Astrocyte (in vitro differentiated cells and primary cell): ENCODE measurements at regions not wholly inside any gene's neighbourhood (a gene's known extent, or its start where the extent isn't known, plus 50 kb on each side); places are given as distances from the start of the nearest gene placed in this dataset.
A peak's percentile ranks its signal among the peaks of the same experiment; 100 is the strongest.

Experiments used
- DNase-seq: peaks from one replicate; pipeline ENCODE4 v3.0.0-alpha.2; 2010; ENCODE audit warnings: low read depth
- FAIRE-seq: peaks from 2 replicates; lab custom pipeline; 2011; peaks lifted over from hg19 to GRCh38; lab: Jason Lieb, UNC
- H2AFZ ChIP-seq: 2 replicates; pipeline ENCODE4 v1.6.0; 2012; ENCODE audit warnings: low read depth, low read length, inconsistent platforms
- H3K27ac ChIP-seq: 2 replicates; pipeline ENCODE4 v1.5.1; 2011; ENCODE audit warnings: low read depth, low read length, inconsistent platforms
- H3K27me3 ChIP-seq: 2 replicates; pipeline ENCODE4 v1.6.0; 2011; ENCODE audit warnings: low read length, inconsistent platforms; ENCODE audit not compliant: insufficient read depth
- H3K36me3 ChIP-seq: 2 replicates; pipeline ENCODE4 v1.5.1; 2011; ENCODE audit warnings: low read length, inconsistent platforms; ENCODE audit not compliant: insufficient read depth
- H3K4me1 ChIP-seq: 2 replicates; pipeline ENCODE4 v1.5.1; 2011; ENCODE audit warnings: low read length, inconsistent platforms; ENCODE audit not compliant: insufficient read depth
- H3K4me2 ChIP-seq: 2 replicates; pipeline ENCODE4 v1.6.0; 2012; ENCODE audit warnings: low read length, inconsistent platforms
- H3K4me3 ChIP-seq: 2 replicates; pipeline ENCODE4 v1.5.1; 2011; ENCODE audit warnings: low read depth, mild to moderate bottlenecking, low read length, inconsistent platforms; ENCODE audit not compliant: insufficient read depth
- H3K79me2 ChIP-seq: 2 replicates; pipeline ENCODE4 v1.6.0; 2012; ENCODE audit warnings: mild to moderate bottlenecking, low read length, inconsistent platforms; ENCODE audit not compliant: insufficient read depth
- H3K9ac ChIP-seq: 2 replicates; pipeline ENCODE4 v1.6.0; 2012; ENCODE audit warnings: mild to moderate bottlenecking, low read length, inconsistent platforms
- H3K9me3 ChIP-seq: 2 replicates; pipeline ENCODE4 v1.5.1; 2012; ENCODE audit warnings: low read depth, mild to moderate bottlenecking, low read length, inconsistent platforms; ENCODE audit not compliant: insufficient read depth
- H4K20me1 ChIP-seq: 2 replicates; pipeline ENCODE4 v1.6.0; 2012; ENCODE audit warnings: low read length, inconsistent platforms; ENCODE audit not compliant: insufficient read depth
- H3K27ac Mint-ChIP-seq: one replicate; pipeline ENCODE4 v1.8.0; 2021; ENCODE audit warnings: mild to moderate bottlenecking, mixed read lengths; ENCODE audit not compliant: unreplicated experiment
- H3K27me3 Mint-ChIP-seq: one replicate; pipeline ENCODE4 v1.8.0; 2021; ENCODE audit warnings: low read depth, mixed read lengths; ENCODE audit not compliant: unreplicated experiment
- H3K36me3 Mint-ChIP-seq: one replicate; pipeline ENCODE4 v1.8.0; 2021; ENCODE audit warnings: low read depth, mixed read lengths; ENCODE audit not compliant: unreplicated experiment
- H3K4me1 Mint-ChIP-seq: one replicate; pipeline ENCODE4 v1.8.0; 2021; ENCODE audit warnings: low read depth, mixed read lengths; ENCODE audit not compliant: unreplicated experiment
- H3K4me3 Mint-ChIP-seq: one replicate; pipeline ENCODE4 v1.8.0; 2021; ENCODE audit warnings: mild to moderate bottlenecking, moderate library complexity, mixed read lengths; ENCODE audit not compliant: unreplicated experiment
- H3K9me3 Mint-ChIP-seq: one replicate; pipeline ENCODE4 v1.8.0; 2021; ENCODE audit warnings: mild to moderate bottlenecking, mixed read lengths; ENCODE audit not compliant: unreplicated experiment
- EZH2 ChIP-seq: IDR thresholded peaks from 2 replicates; pipeline ENCODE4 v1.6.1; 2012; ENCODE audit warnings: mild to moderate bottlenecking, low read length, inconsistent platforms; ENCODE audit not compliant: insufficient read depth
- TF ChIP-seq, protein P1 (sequence below): IDR thresholded peaks from 2 replicates; pipeline ENCODE4 v1.5.1; 2011; ENCODE audit warnings: low read depth, mild to moderate bottlenecking, inconsistent platforms, low read length, moderate library complexity; ENCODE audit not compliant: insufficient read depth

DNA sequence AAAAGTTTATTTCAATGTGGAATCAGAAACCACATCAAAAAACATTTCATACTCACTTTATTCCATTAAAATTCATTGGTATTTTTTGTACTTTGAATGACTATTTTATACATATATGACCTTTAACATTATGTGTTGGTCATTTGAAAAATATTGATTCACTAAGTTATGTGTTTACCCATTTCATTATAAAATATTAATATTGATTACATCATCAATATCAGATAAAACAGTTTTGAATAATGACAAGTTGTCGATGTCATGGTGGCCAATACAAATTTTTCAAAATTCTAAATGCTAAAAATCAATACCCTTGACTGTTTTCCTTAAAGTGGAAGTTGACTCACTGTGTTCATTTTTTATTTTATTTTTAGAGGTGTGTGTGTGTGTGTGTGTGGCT lies 239.7 kb upstream of the ROBO1 start:
- Mint-ChIP-seq H3K4me1 (no peaks in the 10 kb centered on the region), H3K27ac (no peak overlapping the region), H3K36me3 (no peaks in the 10 kb centered on the region), H3K27me3 (no peaks in the 10 kb centered on the region), H3K9me3 (no peaks in the 10 kb centered on the region), H3K4me3 (no peak overlapping the region)
- Histone ChIP-seq H3K27me3 (no peaks in the 10 kb centered on the region), H2AFZ (no peak overlapping the region), H3K27ac (no peak overlapping the region), H3K9me3 (no peaks in the 10 kb centered on the region), H3K4me3 (no peak overlapping the region), H3K9ac (no peak overlapping the region), H3K36me3 (no peaks in the 10 kb centered on the region), H3K79me2 (no peaks in the 10 kb centered on the region), H3K4me1 (no peaks in the 10 kb centered on the region), H4K20me1 (no peaks in the 10 kb centered on the region), H3K4me2 (no peak overlapping the region)
- DNase-seq (no peak), FAIRE-seq (no peak)
- TF ChIP-seq, protein P1, sequence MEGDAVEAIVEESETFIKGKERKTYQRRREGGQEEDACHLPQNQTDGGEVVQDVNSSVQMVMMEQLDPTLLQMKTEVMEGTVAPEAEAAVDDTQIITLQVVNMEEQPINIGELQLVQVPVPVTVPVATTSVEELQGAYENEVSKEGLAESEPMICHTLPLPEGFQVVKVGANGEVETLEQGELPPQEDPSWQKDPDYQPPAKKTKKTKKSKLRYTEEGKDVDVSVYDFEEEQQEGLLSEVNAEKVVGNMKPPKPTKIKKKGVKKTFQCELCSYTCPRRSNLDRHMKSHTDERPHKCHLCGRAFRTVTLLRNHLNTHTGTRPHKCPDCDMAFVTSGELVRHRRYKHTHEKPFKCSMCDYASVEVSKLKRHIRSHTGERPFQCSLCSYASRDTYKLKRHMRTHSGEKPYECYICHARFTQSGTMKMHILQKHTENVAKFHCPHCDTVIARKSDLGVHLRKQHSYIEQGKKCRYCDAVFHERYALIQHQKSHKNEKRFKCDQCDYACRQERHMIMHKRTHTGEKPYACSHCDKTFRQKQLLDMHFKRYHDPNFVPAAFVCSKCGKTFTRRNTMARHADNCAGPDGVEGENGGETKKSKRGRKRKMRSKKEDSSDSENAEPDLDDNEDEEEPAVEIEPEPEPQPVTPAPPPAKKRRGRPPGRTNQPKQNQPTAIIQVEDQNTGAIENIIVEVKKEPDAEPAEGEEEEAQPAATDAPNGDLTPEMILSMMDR: no peak
- no peak for TF ChIP-seq EZH2

DNA sequence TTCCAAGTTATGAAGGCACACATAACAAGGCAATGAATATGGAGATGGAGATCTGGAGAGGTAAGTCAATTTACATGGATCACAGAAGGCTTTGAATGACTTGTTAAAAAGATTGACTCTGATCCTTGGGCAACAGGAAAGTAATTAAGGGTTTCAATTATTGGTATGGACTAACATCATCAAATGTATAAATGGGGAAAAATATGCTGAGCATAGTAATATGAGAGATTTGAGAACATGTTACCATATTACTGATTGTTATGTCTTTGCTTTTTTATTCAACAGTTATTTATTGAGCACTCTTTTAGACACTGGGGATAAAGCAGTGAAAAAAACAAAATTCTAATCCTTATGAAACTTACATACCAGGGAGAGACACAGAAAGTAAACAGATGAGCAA lies 238.5 kb upstream of the ROBO1 start:
- no peaks in the 10 kb centered on the region for H3K4me1 ChIP-seq
- no peak overlapping the region for H3K27ac ChIP-seq
- H3K9ac ChIP-seq: no peak overlapping the region
- H3K36me3 ChIP-seq: no peaks in the 10 kb centered on the region
- Mint-ChIP-seq H3K4me1 (no peaks in the 10 kb centered on the region), H3K9me3 (no peaks in the 10 kb centered on the region), H3K36me3 (no peaks in the 10 kb centered on the region), H3K4me3 (no peak overlapping the region), H3K27ac (no peak overlapping the region), H3K27me3 (no peaks in the 10 kb centered on the region)
- FAIRE-seq (no peak), DNase-seq (no peak)
- no peaks in the 10 kb centered on the region for H3K9me3 ChIP-seq
- no peaks in the 10 kb centered on the region for H4K20me1 ChIP-seq
- no peaks in the 10 kb centered on the region for H3K27me3 ChIP-seq
- H3K79me2 ChIP-seq: no peaks in the 10 kb centered on the region
- no peak overlapping the region for H3K4me3 ChIP-seq
- no peak overlapping the region for H3K4me2 ChIP-seq
- H2AFZ ChIP-seq: no peak overlapping the region
- no peak for TF ChIP-seq EZH2
- TF ChIP-seq, protein P1: no peak

DNA sequence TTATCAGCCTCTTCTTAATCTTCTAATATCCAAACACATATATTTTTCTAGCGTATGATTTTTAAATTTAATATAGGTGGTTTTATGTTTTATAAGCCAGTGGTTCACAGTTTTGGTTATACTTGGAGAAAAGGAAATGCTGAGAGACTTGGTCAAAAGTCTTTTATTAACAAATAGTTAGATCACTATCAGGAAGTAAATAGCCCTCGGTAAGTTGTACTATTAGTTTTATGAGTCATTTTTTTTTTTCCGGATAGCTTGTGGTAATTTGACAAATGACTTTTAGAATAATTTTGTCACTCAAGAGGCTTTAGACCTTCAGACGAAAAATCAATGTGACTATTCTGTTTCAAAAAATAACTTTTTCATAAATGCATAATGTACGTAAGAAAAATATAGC lies 232.2 kb upstream of the ROBO1 start:
- Mint-ChIP-seq H3K9me3 (no peaks in the 10 kb centered on the region), H3K4me3 (no peak overlapping the region), H3K4me1 (peaks cover 4% of the 10 kb centered on the region), H3K27me3 (no peaks in the 10 kb centered on the region), H3K36me3 (no peaks in the 10 kb centered on the region), H3K27ac (no peak overlapping the region)
- Histone ChIP-seq H3K79me2 (no peaks in the 10 kb centered on the region), H3K9ac (no peak overlapping the region), H3K4me3 (no peak overlapping the region), H3K27ac (no peak overlapping the region), H3K9me3 (no peaks in the 10 kb centered on the region), H3K4me1 (no peaks in the 10 kb centered on the region), H4K20me1 (no peaks in the 10 kb centered on the region), H3K36me3 (no peaks in the 10 kb centered on the region), H3K4me2 (no peak overlapping the region), H3K27me3 (no peaks in the 10 kb centered on the region), H2AFZ (no peak overlapping the region)
- DNase-seq: peak; percentile 34
- TF ChIP-seq, protein P1: no peak
- TF ChIP-seq EZH2: no peak
- FAIRE-seq: no peak
